HG02938 (cell line): ENCODE measurements at regions not wholly inside any gene's neighbourhood (a gene's known extent, or its start where the extent isn't known, plus 50 kb on each side); places are given as distances from the start of the nearest gene placed in this dataset.
"Not testable (repeated sequence)": the region's sequence is repeated elsewhere in the genome, so short reads cannot be mapped to it uniquely, and the experiment has no call there.

Experiments
- ATAC-seq: cut with Tn5 transposase; IDR thresholded peaks from one replicate; pipeline ENCODE4 v1.9.1; 2021; ENCODE audit warnings: mild to moderate bottlenecking, moderate library complexity; ENCODE audit not compliant: unreplicated experiment

- no peak for ATAC-seq
Observed at GRCh38 chr14:82011460-82011859, 477.8 kb upstream of the SEL1L start.

GRCh38 chr14:82029038-82029437 lies 495.4 kb upstream of the SEL1L start:
- ATAC-seq, result no peak

- ATAC-seq, result no peak
Observed at GRCh38 chr14:82035397-82035796, 501.7 kb upstream of the SEL1L start.

DNA sequence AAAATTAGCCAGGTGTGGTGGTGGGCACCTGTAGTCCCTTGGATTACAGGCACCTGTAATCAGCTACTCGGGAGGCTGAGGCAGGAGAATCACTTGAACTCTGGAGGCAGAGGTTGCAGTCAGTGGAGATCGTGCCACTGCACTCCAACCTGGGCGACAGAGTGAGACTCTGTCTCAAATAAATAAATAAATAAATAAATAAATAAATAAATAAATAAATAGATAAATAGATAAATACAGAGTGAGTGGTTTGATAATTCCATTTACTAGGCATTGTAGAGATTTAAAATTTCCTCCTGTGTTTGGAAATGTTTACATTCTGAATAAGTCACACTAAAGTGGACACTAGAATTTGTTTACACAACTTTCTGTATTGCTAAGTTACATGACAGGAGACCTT lies 504.4 kb upstream of the SEL1L start:
- not testable (repeated sequence) for ATAC-seq

DNA sequence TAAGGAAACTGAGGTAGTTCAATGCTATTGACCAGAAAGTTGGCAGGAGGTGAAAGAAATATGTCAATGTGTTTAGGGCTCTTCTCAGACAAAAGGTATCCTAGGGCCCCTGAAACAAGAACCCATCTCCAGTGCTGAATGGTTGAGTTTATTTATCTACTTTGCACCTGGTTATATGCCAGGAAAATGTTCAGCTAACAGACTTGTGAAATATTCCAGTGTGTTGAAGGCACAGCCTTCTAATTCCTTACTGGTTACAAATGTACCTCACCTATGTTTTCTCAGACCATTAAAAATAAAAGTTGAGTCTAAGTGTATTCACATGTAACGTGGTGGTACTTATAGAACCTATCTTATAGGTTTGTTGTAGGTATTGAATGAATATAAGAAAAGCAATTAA lies 511.7 kb upstream of the SEL1L start:
- no peak for ATAC-seq

DNA sequence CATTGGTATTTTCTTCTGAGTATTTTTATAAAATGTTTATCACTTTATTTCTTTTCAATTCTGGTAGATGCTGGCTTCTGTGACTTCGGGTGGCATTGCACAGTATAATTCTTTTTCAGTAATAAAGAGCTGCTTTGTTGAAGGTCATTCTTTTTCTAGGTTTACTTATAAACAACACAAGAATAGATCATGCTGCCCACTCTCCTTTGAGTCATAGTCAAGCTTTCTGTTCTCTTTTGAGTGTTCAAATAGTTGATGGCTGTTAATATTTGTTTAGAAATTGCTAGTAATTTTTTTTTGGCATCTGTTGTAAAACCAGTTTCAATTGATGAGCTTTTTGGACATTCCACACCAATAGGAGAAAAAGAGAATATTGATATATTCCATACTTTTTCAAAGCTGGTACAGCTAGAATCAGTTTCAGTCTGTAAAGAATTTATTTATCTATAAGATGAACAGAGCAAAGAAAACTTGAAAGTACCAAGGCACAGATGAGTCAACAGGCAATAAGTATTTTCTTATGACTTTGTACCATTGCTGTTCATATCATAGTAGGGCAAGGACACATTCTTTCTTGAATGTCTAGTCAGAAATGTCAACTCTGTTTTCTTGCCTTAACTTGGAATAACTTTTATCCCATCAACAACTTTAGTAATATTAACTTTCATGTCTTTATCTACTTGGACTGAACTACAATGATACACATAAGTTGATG lies 513.0 kb upstream of the SEL1L start:
- ATAC-seq, result peak; percentile 71

DNA sequence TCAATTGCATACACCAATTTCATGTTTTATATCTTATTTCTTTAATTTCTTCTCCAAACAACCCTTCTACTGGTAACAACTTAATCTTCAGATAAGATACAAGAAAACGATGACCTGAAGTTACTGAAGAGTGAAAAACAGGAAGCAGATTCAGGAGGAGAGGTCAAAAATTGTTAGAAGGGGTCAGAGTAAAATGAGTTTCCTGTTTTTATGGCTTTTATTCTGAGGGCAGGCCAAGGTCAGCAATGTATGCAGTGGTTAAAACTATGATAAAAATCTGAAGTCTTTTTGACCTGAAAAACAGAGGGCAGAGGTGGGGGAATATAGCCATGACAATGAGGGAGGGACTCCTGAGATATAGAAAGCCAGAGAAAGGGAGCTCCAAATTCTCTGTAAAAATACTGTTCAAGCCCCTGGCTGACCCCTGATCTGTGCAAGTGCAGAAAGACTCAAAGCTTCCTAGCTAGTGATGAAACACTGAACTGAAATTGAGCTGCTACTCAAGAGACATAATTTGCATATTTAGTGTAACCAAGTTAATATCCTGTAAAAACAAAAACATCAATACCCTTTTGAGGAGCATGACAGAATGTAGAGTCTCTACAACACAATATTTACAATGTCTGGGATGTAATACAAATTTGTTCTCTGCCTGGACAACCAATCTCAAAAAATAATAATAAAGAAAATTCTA lies 514.3 kb upstream of the SEL1L start:
- peak; percentile 50 for ATAC-seq

GRCh38 chr14:82052778-82053177 lies 519.1 kb upstream of the SEL1L start:
- ATAC-seq, result no peak

DNA sequence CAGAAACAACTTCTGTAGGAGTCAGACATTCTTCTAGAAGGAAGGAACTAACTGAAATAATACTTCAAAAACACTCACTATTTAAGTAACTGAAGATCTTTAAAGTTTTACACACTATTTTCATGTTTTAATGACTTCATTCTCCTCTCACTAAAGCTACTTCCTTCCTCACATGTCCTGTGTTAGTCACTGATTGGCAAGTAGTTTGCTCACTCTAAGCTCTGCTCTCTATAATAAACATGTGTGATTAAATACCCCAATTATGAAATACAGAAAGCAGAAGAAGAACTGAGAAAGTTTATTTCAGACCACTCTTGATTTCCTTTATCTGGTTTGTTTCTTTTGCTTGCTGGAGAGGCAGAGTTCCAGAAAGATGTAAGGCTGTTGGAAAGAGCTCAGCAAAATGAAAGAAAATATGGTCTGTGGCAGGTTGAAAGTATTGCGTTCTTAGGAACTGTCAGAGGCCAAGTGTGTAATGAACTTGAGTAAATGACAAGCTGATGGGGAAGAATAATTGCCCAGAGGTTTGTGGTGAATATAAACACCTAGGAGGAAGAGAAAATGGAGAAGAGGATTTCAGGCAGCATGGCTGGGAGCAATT lies 522.0 kb upstream of the SEL1L start:
- no peak for ATAC-seq

- ATAC-seq, result no peak
Observed at GRCh38 chr14:82060219-82060618, 526.6 kb upstream of the SEL1L start.

DNA sequence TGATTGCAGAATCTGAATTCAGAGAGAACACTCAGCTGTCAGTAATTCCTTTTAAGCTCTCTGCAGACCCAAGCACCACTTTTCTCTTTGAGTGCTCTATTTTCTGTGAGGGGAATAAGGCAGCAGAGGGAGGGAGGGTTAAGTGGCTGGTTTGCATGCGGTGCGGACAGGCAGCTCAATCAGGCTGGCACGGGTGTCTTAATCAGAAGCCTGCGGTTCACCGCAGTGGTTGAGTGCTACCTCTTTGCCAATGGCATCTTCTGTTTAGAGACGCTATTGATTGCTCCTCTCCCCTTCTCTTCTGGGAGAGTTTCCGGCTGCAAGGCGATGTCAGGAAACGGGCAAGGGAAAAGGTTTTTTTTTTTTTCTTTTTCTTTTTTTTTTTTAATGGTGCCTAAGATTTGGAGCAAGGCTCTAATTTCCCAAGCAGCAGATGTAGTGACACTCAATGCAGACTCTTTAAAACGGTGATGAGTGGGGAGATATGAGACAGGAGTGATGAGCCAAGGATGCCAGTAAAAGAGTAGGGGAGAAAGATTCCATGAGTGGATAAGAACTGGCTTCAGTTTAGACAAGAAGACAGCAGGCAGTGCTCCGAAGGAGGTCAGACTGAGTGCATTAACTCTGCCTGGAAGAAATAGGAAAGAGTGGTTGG lies 533.7 kb upstream of the SEL1L start:
- ATAC-seq, result no peak

DNA sequence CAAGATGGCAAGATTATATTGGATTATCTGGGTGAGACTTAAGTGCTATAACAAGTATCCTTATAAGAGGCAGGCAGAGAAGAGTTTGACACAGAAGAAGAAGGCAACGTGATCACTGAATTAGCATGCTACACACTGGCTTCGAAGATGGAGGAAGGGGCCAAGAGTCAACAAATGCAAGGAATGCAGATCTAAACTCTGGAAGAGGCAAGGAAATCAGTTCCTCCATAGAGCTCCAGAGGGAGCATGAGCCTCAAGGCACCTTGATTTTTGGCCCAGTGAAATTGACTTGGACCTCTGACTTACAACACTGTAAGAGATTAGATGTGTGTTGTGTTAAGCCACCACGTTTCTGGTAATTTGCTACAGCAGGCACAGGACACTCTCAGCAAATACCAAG lies 536.4 kb upstream of the SEL1L start:
- ATAC-seq, result no peak

GRCh38 chr14:82070753-82071152 lies 537.1 kb upstream of the SEL1L start:
- ATAC-seq, result no peak

DNA sequence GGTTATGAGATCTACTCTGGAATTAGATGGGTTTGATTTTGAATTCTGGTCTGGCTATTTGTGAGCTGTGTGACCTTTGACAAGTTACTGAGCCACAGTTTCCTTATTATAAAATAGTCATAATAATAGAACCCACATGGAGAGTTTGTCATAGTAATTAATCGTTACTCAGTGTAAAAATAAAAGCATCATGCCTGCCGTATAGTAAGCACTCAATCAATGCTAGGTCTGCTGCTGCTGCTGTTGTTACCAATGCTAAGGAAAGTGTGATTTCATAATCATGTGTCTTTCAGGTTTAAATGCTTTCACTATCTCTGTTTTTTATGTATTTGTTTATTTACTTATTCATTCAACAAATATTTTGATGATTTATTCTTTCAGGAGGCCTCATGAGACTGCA lies 539.9 kb upstream of the SEL1L start:
- ATAC-seq, result no peak

DNA sequence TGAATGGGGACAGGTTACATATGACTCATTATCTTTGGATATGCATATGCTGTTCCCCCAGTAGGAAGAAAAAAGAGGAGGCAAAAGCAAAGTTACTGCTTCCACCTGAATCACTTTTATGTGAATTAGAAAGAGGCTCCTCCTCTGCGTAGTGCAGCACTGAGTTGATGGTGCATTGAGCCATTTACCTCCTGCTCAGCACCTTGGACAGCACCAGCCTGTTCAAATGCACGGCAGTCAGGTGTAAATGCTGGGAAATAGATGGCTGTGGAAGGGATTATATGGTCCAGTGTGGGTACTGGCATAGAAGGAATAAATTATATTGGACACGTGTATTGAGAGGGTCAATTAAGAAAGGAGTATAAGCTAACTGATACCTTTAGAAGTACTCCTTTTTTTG lies 541.9 kb upstream of the SEL1L start:
- no peak for ATAC-seq

GRCh38 chr14:82079553-82079952 lies 545.9 kb upstream of the SEL1L start:
- no peak for ATAC-seq

- no peak for ATAC-seq
Observed at GRCh38 chr14:82080370-82080769, 546.7 kb upstream of the SEL1L start.

DNA sequence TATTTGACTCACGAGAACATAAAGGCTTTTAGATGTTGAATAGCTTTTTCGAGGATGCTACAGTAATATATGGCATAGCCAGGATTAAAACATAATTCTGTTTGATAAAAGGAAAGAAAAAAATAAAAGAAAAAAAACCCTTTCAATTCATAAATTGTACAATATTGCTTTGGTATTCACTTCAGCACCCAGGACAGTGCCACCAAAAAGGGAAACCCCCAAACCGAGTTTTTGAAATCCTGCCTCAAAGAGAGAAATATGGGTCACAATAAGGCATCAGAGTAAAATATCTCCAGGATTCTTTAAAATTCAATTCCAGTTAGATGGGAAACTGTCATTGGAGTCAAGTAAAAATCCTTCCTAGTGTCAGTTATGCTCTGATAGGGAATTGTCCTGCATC lies 551.2 kb upstream of the SEL1L start:
- ATAC-seq, result no peak

DNA sequence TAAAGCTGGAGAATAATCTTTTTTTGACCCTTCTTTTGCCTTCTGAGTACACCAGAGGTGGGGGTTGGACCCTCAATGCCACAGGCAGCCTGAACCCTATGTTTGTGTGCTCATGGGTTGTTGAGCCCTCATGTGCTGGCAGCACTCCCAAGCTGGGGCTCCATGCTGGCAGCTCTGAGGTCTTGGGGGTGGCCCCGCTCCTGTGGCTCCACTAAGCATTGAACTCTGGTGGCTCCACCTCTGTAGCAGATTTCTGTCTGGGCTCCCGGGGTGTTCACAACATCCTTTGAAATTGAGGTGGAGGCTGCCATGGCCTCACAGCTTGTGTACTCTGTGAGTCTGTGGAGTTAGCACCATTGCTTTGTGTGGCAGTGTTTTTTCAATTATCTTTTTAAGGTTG lies 557.4 kb upstream of the SEL1L start:
- no peak for ATAC-seq

DNA sequence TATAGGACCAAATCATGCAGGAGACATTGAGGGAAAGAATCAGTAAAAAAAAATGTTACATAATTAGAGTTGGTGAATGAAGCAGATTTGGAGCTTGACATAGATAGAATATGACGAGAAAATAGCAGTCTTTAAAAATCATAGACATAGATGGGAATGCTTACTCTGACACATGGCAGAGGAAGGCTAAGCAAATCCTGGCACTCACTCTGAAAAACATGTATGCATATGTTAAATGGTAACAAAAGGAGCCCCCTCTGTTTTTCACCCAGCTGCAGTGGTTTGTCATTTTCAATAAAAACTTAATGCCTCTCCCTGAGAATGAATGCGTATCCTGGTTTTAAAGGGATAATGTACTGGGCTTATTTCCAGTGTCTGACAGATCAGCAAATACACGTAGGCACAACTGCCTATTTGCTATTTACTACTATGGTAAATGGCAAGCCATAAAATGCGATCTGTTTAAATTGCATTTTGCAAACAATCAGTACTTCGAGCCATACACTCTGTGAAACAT lies 561.2 kb upstream of the SEL1L start:
- ATAC-seq, result no peak

DNA sequence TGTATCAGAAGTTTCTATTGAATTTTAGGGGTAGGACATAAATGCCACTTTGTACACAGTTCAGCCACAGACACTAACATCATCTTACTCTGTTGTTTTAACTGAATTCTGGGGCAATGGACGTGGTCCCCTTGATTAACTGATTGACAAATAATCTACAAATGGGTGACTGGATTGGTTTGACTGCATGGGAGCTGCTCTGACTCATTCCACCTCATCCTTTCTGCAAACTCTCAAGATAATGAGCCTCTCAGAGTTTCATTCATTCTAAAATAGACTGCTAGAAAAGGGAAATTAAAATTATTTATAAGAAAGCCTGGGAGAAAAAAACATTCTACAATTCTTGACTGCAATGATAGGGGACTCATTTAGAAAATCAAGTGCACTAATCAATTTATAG lies 570.4 kb upstream of the SEL1L start:
- no peak for ATAC-seq
